ENCODE measurements at regions not wholly inside any gene's neighbourhood (a gene's known extent, or its start where the extent isn't known, plus 50 kb on each side); places are given as distances from the start of the nearest gene placed in this dataset.

DNA sequence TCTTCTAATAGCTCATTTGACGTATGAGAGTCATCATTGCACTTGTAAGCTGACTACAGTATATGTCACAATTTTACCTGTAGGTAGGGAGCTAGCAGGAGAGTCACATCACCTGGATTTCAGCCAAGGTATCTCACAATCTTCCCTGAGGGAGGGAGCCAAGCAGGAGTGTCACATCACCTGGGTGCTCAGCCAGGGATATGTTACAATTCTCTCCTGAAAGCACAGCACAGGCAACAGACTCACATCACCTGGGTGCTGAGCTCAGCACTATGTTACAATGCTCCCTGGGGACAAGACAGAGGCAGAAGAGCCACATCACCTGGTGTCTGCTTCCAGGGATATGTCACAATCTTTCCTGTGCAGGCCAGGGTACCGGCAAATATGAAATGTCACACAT, 51.5 kb upstream of the ZNF730 start:
- FAIRE-seq: no peak
- Histone ChIP-seq H3K4me2 (no peak overlapping the region), H3K27ac (no peak overlapping the region), H3K9me3 (peaks cover 49% of the 10 kb centered on the region; the same call in 2 of the 3 replicates), H3K4me3 (no peak overlapping the region), H3K4me1 (no peaks in the 10 kb centered on the region)
- TF ChIP-seq, protein P1, sequence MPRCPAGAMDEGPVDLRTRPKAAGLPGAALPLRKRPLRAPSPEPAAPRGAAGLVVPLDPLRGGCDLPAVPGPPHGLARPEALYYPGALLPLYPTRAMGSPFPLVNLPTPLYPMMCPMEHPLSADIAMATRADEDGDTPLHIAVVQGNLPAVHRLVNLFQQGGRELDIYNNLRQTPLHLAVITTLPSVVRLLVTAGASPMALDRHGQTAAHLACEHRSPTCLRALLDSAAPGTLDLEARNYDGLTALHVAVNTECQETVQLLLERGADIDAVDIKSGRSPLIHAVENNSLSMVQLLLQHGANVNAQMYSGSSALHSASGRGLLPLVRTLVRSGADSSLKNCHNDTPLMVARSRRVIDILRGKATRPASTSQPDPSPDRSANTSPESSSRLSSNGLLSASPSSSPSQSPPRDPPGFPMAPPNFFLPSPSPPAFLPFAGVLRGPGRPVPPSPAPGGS (IDR thresholded peaks at IDR 0.05): no peak
- no peak for TF ChIP-seq MYC (IDR thresholded peaks at IDR 0.05; ENCODE audit: borderline replicate concordance, low read length)
- no peak for TF ChIP-seq CEBPB (IDR thresholded peaks at IDR 0.05)
- TF ChIP-seq ZFP36 (IDR thresholded peaks at IDR 0.05; ENCODE audit: borderline replicate concordance, partially characterized antibody): no peak
- no peak for TF ChIP-seq PHF8 (IDR thresholded peaks at IDR 0.05; ENCODE audit: borderline replicate concordance, low read depth)
- TF ChIP-seq FOSL2 (IDR thresholded peaks at IDR 0.05): no peak
- TF ChIP-seq FOSL2 (CRISPR knock-in tag; IDR thresholded peaks at IDR 0.05): no peak
- no peak for TF ChIP-seq ESRRA (IDR thresholded peaks at IDR 0.05; ENCODE audit: borderline replicate concordance, low read length)
- ChIA-PET POLR2A (no interaction called here), CTCF (no interaction called here)
- no peak for ATAC-seq
- 8% methylated on average over 2 of the region's 2 CpGs for WGBS (ENCODE audit: missing lambda C conversion rate)
- DNase-seq (ENCODE audit: low read depth in 1 of 2, low spot score in 1 of 2): no peak

DNA sequence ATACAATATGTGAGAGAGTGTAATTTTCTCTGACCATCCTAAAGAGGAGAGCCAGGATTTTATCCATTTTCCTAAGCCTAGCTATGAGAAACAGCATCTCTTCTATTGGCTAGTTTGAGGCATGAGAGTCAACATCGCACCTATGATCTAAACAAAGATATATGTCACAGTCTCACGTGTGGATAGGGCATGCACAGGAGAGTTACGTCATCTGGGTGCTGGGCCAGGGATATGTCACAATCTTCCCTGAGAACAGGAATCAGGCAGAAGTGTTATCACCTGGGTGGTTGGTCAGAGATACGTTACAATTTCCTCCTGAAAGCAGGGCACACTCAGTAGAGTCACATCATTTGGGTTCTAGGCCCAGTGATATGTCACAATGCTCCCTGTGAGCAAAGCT, 53.9 kb upstream of the ZNF730 start:
- Histone ChIP-seq H3K4me3 (no peak overlapping the region), H3K27ac (no peak overlapping the region), H3K4me2 (no peak overlapping the region), H3K4me1 (no peaks in the 10 kb centered on the region), H3K9me3 (peaks cover 47% of the 10 kb centered on the region; the same call in 2 of the 3 replicates)
- DNase-seq (ENCODE audit: low read depth in 1 of 2, low spot score in 1 of 2) (no peak), ATAC-seq (no peak), FAIRE-seq (no peak)
- POLR2A ChIA-PET: no interaction called here
- CTCF ChIA-PET: no interaction called here
- TF ChIP-seq MAZ (IDR thresholded peaks at IDR 0.05; ENCODE audit: borderline replicate concordance, low read depth, low read length) (no peak), POLR2A (IDR thresholded peaks at IDR 0.05; ENCODE audit: low read length) (no peak), ESRRA (IDR thresholded peaks at IDR 0.05; ENCODE audit: borderline replicate concordance, low read length) (no peak), EHMT2 (IDR thresholded peaks at IDR 0.05; ENCODE audit: low read depth) (no peak), ZSCAN20 (CRISPR knock-in tag; IDR thresholded peaks at IDR 0.05) (no peak), RCOR1 (IDR thresholded peaks at IDR 0.05; ENCODE audit: low read depth, low read length) (no peak), HOXB13 (CRISPR knock-in tag; IDR thresholded peaks at IDR 0.05; ENCODE audit: low read depth) (no peak), RAD21 (conservative IDR thresholded peaks at IDR 0.05 in 1 of 2, IDR thresholded peaks at IDR 0.05 in 1 of 2) (no peak), BHLHE40 (IDR thresholded peaks at IDR 0.05; ENCODE audit: low read depth, low read length) (no peak), HOXA7 (CRISPR knock-in tag; IDR thresholded peaks at IDR 0.05) (no peak)
- TF ChIP-seq, protein P2, sequence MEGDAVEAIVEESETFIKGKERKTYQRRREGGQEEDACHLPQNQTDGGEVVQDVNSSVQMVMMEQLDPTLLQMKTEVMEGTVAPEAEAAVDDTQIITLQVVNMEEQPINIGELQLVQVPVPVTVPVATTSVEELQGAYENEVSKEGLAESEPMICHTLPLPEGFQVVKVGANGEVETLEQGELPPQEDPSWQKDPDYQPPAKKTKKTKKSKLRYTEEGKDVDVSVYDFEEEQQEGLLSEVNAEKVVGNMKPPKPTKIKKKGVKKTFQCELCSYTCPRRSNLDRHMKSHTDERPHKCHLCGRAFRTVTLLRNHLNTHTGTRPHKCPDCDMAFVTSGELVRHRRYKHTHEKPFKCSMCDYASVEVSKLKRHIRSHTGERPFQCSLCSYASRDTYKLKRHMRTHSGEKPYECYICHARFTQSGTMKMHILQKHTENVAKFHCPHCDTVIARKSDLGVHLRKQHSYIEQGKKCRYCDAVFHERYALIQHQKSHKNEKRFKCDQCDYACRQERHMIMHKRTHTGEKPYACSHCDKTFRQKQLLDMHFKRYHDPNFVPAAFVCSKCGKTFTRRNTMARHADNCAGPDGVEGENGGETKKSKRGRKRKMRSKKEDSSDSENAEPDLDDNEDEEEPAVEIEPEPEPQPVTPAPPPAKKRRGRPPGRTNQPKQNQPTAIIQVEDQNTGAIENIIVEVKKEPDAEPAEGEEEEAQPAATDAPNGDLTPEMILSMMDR (IDR thresholded peaks at IDR 0.05): no peak
- TF ChIP-seq, protein P3, sequence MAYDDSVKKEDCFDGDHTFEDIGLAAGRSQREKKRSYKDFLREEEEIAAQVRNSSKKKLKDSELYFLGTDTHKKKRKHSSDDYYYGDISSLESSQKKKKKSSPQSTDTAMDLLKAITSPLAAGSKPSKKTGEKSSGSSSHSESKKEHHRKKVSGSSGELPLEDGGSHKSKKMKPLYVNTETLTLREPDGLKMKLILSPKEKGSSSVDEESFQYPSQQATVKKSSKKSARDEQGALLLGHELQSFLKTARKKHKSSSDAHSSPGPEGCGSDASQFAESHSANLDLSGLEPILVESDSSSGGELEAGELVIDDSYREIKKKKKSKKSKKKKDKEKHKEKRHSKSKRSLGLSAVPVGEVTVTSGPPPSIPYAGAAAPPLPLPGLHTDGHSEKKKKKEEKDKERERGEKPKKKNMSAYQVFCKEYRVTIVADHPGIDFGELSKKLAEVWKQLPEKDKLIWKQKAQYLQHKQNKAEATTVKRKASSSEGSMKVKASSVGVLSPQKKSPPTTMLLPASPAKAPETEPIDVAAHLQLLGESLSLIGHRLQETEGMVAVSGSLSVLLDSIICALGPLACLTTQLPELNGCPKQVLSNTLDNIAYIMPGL (CRISPR knock-in tag; IDR thresholded peaks at IDR 0.05; ENCODE audit: borderline replicate concordance): no peak
- TF ChIP-seq, protein P4, sequence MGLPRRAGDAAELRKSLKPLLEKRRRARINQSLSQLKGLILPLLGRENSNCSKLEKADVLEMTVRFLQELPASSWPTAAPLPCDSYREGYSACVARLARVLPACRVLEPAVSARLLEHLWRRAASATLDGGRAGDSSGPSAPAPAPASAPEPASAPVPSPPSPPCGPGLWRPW (IDR thresholded peaks at IDR 0.05): no peak
- TF ChIP-seq, protein P1 (IDR thresholded peaks at IDR 0.05): no peak
- 12% methylated on average over 4 of the region's 4 CpGs for WGBS (ENCODE audit: missing lambda C conversion rate)

Measured in A549 (cell line).